G401.6 (cell line): ENCODE measurements at regions not wholly inside any gene's neighbourhood (a gene's known extent, or its start where the extent isn't known, plus 50 kb on each side); places are given as distances from the start of the nearest gene placed in this dataset.
"Not testable (repeated sequence)": the region's sequence is repeated elsewhere in the genome, so short reads cannot be mapped to it uniquely, and the experiment has no call there.

Experiments
- FAIRE-seq: peaks from 2 replicates; lab custom pipeline; 2012; peaks lifted over from hg19 to GRCh38; lab: Jason Lieb, UNC

GRCh38 chr10:84634636-84635035, 306.2 kb downstream of the CCSER2 start:
- FAIRE-seq: no peak

GRCh38 chr10:84650628-84651027, 322.2 kb downstream of the CCSER2 start:
- not testable (repeated sequence) for FAIRE-seq

GRCh38 chr10:84654671-84655070, 326.3 kb downstream of the CCSER2 start:
- FAIRE-seq: no peak

GRCh38 chr10:84659027-84659426, 330.6 kb downstream of the CCSER2 start:
- no peak for FAIRE-seq

- no peak for FAIRE-seq
Measured at GRCh38 chr10:84659497-84660439, 331.4 kb downstream of the CCSER2 start.

- FAIRE-seq: no peak
Measured at GRCh38 chr10:84660450-84661159, 332.2 kb downstream of the CCSER2 start.

GRCh38 chr10:84665211-84665610, 336.8 kb downstream of the CCSER2 start:
- FAIRE-seq: no peak

GRCh38 chr10:84665883-84666463, 337.6 kb downstream of the CCSER2 start:
- no peak for FAIRE-seq

- no peak for FAIRE-seq
Measured at GRCh38 chr10:84668186-84668763, 339.9 kb downstream of the CCSER2 start.

GRCh38 chr10:84675060-84675459, 346.7 kb downstream of the CCSER2 start:
- FAIRE-seq: no peak

- FAIRE-seq: no peak
Measured at GRCh38 chr10:84676536-84676935, 348.1 kb downstream of the CCSER2 start.

- no peak for FAIRE-seq
Measured at GRCh38 chr10:84681781-84682180, 353.4 kb downstream of the CCSER2 start.

GRCh38 chr10:84683550-84683949, 355.2 kb downstream of the CCSER2 start:
- FAIRE-seq: no peak

- FAIRE-seq: no peak
Measured at GRCh38 chr10:84683980-84684740, 355.8 kb downstream of the CCSER2 start.

GRCh38 chr10:84685047-84685660, 356.8 kb downstream of the CCSER2 start:
- no peak for FAIRE-seq

GRCh38 chr10:84693006-84693405, 364.6 kb downstream of the CCSER2 start:
- FAIRE-seq: no peak

- no peak for FAIRE-seq
Measured at GRCh38 chr10:84695902-84696301, 367.5 kb downstream of the CCSER2 start.

- no peak for FAIRE-seq
Measured at GRCh38 chr10:84696610-84697009, 368.2 kb downstream of the CCSER2 start.

GRCh38 chr10:84698989-84699388, 370.6 kb downstream of the CCSER2 start:
- FAIRE-seq: no peak

- no peak for FAIRE-seq
Measured at GRCh38 chr10:84700668-84701369, 372.4 kb downstream of the CCSER2 start.

- no peak for FAIRE-seq
Measured at GRCh38 chr10:84701370-84701720, 373.0 kb downstream of the CCSER2 start.
